GM12872 (cell line): ENCODE measurements at regions not wholly inside any gene's neighbourhood (a gene's known extent, or its start where the extent isn't known, plus 50 kb on each side); places are given as distances from the start of the nearest gene placed in this dataset.

ENCODE experiments used
- CTCF ChIP-seq: IDR thresholded peaks from 3 replicates; pipeline ENCODE4 v1.5.1; 2011; ENCODE audit warnings: low read depth, mild to moderate bottlenecking, low read length, moderate library complexity; ENCODE audit not compliant: insufficient read depth

GRCh38 chr2:235134420-235134819, 182.6 kb downstream of the SH3BP4 start:
- TF ChIP-seq CTCF: no peak

- no peak for TF ChIP-seq CTCF
Observed at GRCh38 chr2:235135195-235135965, 183.6 kb downstream of the SH3BP4 start.

GRCh38 chr2:235135990-235136561, 184.3 kb downstream of the SH3BP4 start:
- TF ChIP-seq CTCF: peak; percentile 72

- no peak for TF ChIP-seq CTCF
Observed at GRCh38 chr2:235138339-235138738, 186.5 kb downstream of the SH3BP4 start.

- TF ChIP-seq CTCF: no peak
Observed at GRCh38 chr2:235139956-235140800, 188.4 kb downstream of the SH3BP4 start.

- no peak for TF ChIP-seq CTCF
Observed at GRCh38 chr2:235140801-235141081, 188.9 kb downstream of the SH3BP4 start.

- TF ChIP-seq CTCF: no peak
Observed at GRCh38 chr2:235141411-235142128, 189.8 kb downstream of the SH3BP4 start.
